Fibroblast of pulmonary artery (primary cell): ENCODE measurements at regions not wholly inside any gene's neighbourhood (a gene's known extent, or its start where the extent isn't known, plus 50 kb on each side); places are given as distances from the start of the nearest gene placed in this dataset.

Experiments
- DNase-seq: peaks from one replicate; pipeline ENCODE4 v3.0.0-alpha.2; 2010; ENCODE audit warnings: low read depth
- H3K4me3 ChIP-seq: replicated peaks from 2 replicates; pipeline ENCODE4 v1.5.1; 2011; ENCODE audit warnings: low read depth, mild to moderate bottlenecking, control low read depth, low read length, moderate library complexity
- TF ChIP-seq, protein P1 (sequence below): IDR thresholded peaks from 2 replicates; pipeline ENCODE4 v1.5.1; 2011; ENCODE audit warnings: mild to moderate bottlenecking, control low read depth, low read length, inconsistent platforms; ENCODE audit errors: missing control alignments

DNA sequence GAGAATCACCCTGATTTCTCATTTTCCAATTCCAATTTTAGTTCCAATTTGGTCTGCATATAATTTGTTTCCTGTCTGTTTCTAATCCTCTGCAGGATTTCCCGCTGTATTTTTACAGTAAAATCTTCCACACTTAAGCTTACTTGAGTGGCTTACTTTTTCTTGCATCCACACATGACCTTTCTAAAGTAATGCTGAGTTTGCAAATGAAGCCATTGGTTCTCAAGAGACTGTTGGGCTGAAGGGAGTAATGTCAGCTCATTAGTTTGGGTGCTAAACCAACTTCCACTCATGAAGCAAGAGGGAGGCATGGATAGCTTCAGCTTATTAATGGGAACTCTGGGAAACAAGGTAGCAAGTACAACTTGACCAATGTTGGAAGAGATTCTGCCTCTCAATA, 146.4 kb downstream of the SNX10 start:
- H3K4me3 ChIP-seq, result no peak overlapping the region
- TF ChIP-seq, protein P1, sequence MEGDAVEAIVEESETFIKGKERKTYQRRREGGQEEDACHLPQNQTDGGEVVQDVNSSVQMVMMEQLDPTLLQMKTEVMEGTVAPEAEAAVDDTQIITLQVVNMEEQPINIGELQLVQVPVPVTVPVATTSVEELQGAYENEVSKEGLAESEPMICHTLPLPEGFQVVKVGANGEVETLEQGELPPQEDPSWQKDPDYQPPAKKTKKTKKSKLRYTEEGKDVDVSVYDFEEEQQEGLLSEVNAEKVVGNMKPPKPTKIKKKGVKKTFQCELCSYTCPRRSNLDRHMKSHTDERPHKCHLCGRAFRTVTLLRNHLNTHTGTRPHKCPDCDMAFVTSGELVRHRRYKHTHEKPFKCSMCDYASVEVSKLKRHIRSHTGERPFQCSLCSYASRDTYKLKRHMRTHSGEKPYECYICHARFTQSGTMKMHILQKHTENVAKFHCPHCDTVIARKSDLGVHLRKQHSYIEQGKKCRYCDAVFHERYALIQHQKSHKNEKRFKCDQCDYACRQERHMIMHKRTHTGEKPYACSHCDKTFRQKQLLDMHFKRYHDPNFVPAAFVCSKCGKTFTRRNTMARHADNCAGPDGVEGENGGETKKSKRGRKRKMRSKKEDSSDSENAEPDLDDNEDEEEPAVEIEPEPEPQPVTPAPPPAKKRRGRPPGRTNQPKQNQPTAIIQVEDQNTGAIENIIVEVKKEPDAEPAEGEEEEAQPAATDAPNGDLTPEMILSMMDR, result no peak

DNA sequence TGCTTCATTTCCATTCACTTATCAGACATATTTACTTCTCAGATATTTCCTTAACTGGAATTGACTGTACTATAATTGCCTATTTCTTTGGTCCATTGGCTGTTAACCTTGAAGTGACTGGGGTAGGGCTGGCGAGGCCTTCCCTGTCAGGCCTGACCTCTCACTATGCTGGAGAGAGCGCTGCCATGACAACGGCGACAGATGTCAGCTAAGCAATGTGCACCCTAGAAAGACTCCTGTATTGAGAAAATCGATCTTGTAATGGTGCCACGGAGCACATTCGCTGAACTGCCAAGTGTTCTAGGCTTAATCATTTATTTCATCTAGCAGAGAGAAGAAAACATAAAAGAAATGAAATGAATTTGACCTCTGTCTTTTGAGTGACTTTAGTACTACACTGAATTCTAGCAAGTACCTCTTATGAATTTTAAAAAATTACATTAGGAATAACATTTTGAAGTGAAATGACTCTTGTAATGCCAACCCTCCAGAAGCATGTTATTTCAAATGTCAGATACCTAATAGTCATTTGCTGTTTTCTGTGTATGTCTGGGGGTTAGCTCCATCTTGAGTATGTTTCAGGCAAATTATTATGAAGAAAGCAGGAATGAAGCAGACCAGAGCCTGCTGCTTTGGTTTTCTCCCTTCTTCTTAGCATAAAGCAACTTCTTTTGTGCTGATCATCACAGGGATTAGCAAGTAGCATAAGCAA, 148.0 kb downstream of the SNX10 start:
- TF ChIP-seq, protein P1, result no peak
- DNase-seq, result no peak
- H3K4me3 ChIP-seq, result no peak overlapping the region

More for the DNA sequence above, 146.4 kb downstream of the SNX10 start:
- no peak for DNase-seq

DNA sequence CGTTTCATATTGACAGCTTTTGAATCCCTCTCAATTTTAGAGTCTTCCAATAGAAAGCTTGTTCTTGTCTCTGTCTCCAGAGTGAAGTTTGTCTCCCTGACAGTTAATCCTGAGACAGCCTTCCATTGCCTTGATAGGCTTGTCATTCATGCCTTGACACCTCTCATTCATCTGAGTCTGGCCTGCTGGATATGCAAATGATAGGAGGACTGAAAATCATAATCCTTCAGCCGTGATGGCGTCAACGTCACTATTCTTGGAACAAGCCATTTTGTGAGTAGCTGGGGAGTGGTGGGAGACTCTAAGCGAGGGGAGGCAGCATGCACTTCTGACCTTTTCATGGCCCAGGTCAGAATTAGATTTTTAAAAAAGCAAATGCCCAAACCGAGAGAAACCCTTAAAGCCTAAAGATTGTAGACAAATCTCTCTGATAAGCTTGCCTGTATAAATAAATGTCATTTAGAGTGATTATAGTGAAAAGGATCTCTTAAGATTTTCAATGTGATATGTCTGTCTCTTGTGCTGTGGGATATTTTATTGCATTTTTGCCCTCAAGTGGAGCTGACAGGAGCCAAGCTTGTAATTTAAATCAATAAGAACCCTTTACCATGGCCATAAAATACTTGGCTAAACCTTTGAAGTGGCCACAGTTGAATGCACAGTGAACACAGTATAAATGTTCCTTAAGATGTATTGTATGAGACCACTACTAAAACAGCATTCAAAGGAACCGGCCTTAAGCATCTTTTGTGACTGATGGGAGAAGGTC, 148.8 kb downstream of the SNX10 start:
- no peak for DNase-seq
- TF ChIP-seq, protein P1, result no peak
- H3K4me3 ChIP-seq, result no peak overlapping the region

DNA sequence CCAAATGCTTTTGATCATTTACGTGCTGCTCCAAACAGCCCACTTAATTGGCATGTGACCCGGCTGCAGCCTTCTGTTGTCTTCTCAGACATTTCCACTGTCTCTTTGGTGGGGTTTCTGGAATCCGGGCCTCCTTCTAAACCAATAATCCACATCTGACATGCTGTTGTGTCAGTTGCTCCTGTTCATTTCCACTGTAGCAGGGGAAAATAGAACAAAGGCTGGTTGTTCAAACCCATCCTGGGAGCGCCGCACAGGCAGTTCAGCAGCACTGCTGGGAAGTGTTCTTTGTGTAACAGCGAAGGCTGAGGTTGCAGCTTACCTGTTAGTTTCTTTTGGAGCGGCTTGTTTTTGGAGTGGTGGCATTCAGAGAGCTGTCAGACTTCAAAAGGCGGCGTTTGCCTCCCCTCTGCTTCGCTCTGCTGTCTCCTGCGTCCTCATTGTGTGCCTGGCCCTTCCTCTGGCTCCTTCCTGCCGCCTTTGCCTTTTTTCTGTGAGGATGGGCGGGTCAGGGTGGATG, 149.4 kb downstream of the SNX10 start:
- TF ChIP-seq, protein P1, result no peak
- DNase-seq, result no peak

DNA sequence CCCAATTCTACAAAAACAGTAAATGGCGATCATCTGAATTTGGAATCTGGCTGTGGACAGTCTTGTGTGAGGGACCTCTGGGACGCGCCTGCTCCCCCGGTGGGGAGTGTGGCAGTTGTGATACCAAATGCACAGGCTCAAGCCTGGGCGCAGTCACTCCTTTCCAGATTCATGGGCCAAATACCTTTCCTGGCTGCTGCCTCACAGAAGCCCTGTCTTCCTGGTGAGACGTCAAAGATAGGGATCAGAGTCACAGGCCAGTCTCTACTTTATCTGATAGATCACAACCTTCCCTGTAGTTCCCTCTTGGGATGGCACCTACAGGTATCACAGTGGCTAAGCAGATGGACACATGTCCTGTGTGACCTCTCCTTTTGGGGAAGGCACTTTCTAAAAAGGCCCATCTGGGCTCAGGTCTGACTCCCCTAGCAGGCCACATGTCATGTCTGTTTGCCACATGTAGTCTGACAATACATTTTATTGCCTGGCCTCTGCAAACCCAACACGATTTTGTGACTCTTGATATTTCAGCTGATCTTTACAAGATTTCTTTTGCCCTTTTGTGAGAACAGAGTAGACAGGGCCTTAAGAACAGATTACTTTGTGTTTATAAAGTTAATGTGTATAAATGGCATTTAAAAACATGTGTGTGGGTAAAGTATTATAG, 150.1 kb downstream of the SNX10 start:
- DNase-seq, result no peak

More for the DNA sequence above, 149.4 kb downstream of the SNX10 start:
- H3K4me3 ChIP-seq, result no peak overlapping the region

DNA sequence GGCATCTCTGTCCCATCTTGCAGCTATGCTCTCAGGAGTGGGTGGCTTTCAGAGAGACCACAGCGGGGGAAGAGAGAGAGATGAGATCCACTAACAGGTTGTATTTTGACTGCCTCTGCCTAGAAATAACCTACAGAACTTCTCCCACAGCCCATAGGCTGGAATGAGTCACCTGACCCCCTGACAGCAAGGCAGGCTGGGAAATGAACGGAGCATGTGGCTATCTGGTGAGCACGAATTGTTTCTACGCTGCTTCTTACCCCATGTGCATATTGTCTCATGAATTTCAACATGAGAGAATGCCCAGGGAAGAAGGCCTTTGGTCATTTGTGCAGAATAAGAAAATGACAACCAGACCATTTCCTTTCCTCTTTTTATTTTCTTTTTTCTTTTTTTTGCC, 151.3 kb downstream of the SNX10 start:
- TF ChIP-seq, protein P1, result no peak
- DNase-seq, result no peak
- H3K4me3 ChIP-seq, result no peak overlapping the region

More for the DNA sequence above, 150.1 kb downstream of the SNX10 start:
- no peak overlapping the region for H3K4me3 ChIP-seq
- TF ChIP-seq, protein P1, result no peak
